ENCODE measurements at regions not wholly inside any gene's neighbourhood (a gene's known extent, or its start where the extent isn't known, plus 50 kb on each side); places are given as distances from the start of the nearest gene placed in this dataset.

DNA sequence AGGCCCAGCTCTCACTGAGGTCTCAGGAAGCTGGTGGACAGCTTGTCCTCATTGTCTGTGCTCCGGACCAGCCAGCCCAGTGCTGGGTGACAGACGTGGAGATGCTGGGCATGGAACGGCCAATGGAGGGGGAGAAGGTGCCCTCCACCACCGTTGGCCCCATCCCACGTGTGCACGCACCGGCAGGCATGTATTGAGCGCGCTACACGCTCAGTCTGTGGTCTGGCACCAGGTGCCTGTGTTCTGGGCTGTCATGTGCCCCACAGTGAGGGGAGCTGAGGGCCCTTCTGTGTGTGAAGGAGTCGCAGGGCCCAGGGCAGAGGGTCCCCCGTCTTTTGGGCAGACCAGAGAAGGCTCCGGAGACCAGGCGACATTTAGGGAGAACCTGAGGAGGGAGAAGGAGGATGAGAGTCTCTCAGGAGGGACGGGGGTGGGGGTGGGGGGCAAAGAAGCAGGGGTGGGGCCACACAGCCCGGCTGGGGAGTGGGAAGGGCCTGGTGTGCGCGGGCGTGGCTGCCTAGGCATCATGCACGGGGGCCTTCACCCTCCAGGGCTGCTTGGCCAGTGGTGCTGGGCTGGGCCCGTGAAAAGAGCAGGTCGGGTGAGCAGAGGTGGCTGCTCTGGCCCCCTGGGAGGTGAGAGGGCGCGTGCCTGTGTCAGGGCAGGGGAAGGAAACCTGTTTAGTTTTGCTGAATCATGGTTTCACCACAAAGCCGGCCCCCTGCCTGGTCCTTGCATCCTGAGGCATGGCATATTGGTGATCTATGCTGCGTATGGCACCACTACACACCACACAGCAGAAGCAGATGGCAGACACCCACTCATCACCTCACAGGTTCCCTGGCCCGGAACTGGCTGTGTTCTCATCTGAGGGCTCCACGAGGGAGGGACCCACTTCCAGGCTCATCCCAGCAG lies 86.7 kb upstream of the TTC34 start:
- DNase-seq = no peak
- no peaks in the 10 kb centered on the region for H3K36me3 Mint-ChIP-seq (ENCODE audit: low read depth)
- intact Hi-C loops (cut with micrococcal nuclease) = no loop called here
- H3K27me3 Mint-ChIP-seq = no peaks in the 10 kb centered on the region
- H3K9me3 Mint-ChIP-seq = no peaks in the 10 kb centered on the region
- H3K27ac Mint-ChIP-seq = no peak overlapping the region
- H3K4me1 Mint-ChIP-seq = no peaks in the 10 kb centered on the region
- H3K4me3 Mint-ChIP-seq = no peak overlapping the region

DNA sequence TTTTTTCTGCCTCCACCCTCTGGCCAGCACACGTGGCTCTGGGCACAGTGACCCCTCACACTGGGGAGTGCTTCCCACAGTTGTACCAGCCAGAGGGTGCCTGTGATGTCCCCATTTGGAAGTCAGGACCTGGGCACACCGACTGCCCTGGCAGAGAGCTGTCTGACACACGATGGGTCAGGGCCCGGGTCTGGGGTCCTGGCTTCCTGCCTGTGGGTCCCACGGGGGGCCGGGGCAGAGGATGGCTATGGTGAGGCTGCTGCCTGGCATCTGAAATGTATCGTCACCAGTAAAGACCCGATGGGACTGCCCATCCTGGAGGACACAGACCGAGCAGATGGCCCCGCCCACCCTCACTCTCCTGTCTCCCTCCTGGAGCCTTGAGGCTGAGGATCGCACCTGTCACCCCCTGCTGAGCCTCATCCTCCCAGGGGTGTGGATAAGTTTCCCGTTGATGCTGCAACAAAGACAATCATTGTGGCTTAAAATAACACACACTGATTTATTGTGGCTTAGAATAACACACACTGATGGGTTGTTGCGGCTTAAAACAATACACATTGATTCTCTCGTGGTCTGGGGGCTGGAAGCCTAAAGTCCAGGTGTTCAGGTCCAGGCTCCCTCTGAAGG lies 88.8 kb upstream of the TTC34 start:
- intact Hi-C loops (cut with micrococcal nuclease) = no loop called here
- H3K27ac Mint-ChIP-seq = no peak overlapping the region
- H3K9me3 Mint-ChIP-seq = no peaks in the 10 kb centered on the region
- H3K27me3 Mint-ChIP-seq = no peaks in the 10 kb centered on the region
- H3K36me3 Mint-ChIP-seq (ENCODE audit: low read depth) = no peaks in the 10 kb centered on the region
- no peak overlapping the region for H3K4me3 Mint-ChIP-seq
- no peak for DNase-seq
- H3K4me1 Mint-ChIP-seq = no peaks in the 10 kb centered on the region

DNA sequence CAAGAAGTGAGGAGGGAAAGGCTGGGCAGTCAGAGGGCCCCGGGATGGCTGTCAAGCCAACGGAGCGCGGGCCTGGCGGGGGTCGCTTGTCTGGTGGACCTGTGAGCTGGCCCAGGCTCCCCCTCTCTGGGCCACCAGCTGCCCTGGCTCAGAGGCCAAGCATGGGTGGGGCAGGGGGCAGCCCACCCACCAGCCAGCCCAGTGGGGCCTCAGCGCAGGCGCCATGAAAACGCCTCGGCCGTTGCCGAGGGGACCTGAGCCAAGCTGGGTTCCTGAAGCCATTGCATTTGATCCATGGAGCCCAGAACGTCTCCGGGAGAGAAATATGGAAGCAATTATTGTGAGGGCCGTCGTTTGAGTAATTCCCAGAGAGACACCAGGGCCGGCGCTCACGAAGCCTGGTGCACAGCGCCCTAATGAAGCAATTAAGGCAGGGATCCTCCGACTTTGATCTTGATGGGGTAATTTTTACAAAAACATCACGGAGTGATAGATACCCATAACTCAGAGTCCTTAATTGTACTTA lies 90.5 kb upstream of the TTC34 start:
- Mint-ChIP-seq H3K4me1 (no peaks in the 10 kb centered on the region), H3K27me3 (no peaks in the 10 kb centered on the region), H3K36me3 (ENCODE audit: low read depth) (no peaks in the 10 kb centered on the region), H3K9me3 (peaks cover 6% of the 10 kb centered on the region), H3K4me3 (no peak overlapping the region), H3K27ac (no peak overlapping the region)
- no peak for DNase-seq
- intact Hi-C loops (cut with micrococcal nuclease) = no loop called here

DNA sequence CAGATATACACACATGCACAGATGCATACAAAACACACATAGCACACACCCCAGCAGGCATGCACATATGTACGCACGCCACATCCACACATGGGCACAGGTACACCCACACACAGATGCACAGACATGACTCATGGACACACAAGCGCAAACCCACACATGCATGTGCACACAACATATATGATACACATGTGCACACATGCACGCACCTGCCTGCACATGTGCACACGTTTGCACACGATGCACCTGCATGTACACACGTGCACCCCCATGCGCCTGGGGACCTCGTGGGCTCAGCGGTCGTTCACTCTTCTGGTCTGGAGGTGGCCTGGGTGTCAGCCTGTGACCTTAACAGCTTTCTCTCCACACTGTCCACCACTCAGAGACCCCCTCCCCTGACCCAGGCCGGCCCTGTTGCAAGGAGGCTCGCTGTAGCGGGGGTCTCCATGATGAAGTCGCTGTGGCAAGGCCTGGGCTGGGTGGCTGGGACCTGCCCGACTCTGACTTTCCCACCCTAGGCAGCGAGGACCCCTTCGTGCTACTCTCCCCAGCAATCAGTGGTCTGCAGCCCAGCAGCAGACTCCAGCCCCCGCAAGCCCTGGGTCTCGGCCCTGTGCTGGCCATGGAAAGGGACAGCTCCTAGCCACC lies 92.1 kb upstream of the TTC34 start:
- intact Hi-C loops (cut with micrococcal nuclease) = no loop called here
- H3K36me3 Mint-ChIP-seq (ENCODE audit: low read depth) = no peaks in the 10 kb centered on the region
- H3K27ac Mint-ChIP-seq = no peak overlapping the region
- no peaks in the 10 kb centered on the region for H3K27me3 Mint-ChIP-seq
- no peak overlapping the region for H3K4me3 Mint-ChIP-seq
- peaks cover 9% of the 10 kb centered on the region for H3K9me3 Mint-ChIP-seq
- DNase-seq = no peak
- no peaks in the 10 kb centered on the region for H3K4me1 Mint-ChIP-seq

DNA sequence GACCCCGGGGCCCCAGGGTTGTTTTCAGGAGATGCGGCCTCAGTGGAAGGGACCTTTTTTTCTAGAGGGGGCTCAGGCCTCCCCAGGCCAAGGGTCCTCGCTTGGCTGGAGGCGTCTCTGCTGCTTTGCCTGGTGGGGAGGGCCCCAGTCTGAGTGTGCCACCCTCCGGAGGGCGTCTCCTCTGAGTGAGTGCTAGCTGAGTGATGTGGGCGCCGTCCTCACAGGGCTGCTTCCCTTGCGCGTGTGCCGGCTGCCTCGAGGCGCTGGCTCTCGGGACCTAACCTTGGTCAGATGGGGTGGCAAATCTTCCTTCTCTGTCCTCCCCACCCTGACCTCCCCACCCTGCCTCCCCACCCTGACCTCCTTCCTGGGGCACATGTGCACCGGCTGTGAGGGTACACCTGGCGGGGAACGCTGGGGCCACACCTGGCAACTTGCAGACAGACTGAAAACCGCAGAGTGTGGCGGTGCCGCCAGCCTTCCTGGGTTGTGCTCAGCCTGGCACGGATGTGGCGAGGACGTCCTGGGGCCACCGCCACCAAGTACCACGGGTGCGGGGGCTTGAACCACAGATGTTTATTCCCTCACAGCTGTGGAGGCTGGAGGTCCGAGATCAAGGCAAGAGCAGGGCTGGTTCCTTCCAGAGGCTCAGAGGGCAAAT lies 93.0 kb upstream of the TTC34 start:
- Mint-ChIP-seq H3K4me1 (no peaks in the 10 kb centered on the region), H3K36me3 (ENCODE audit: low read depth) (no peaks in the 10 kb centered on the region), H3K27me3 (no peaks in the 10 kb centered on the region), H3K4me3 (no peak overlapping the region), H3K27ac (no peak overlapping the region), H3K9me3 (peaks cover 9% of the 10 kb centered on the region)
- no peak for DNase-seq
- intact Hi-C loops (cut with micrococcal nuclease) = no loop called here

DNA sequence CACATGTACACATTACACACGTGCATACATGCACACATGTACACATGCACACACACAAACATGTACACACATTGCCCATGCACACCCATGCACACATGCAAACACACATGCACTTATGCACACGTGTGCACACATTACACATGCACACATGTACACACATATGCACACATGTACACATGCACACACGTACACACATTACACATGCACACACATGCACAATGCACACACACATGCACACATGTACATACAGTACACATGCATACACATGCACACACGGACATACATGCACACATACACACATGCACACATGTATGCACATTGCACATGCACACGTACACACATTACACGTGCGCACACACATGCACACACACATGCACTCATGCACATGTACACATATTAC lies 95.3 kb upstream of the TTC34 start:
- no peak overlapping the region for H3K4me3 Mint-ChIP-seq
- intact Hi-C loops (cut with micrococcal nuclease) = no loop called here
- peaks cover 9% of the 10 kb centered on the region for H3K9me3 Mint-ChIP-seq
- H3K27me3 Mint-ChIP-seq = no peaks in the 10 kb centered on the region
- no peak overlapping the region for H3K27ac Mint-ChIP-seq
- no peaks in the 10 kb centered on the region for H3K36me3 Mint-ChIP-seq (ENCODE audit: low read depth)
- DNase-seq = no peak
- no peaks in the 10 kb centered on the region for H3K4me1 Mint-ChIP-seq

DNA sequence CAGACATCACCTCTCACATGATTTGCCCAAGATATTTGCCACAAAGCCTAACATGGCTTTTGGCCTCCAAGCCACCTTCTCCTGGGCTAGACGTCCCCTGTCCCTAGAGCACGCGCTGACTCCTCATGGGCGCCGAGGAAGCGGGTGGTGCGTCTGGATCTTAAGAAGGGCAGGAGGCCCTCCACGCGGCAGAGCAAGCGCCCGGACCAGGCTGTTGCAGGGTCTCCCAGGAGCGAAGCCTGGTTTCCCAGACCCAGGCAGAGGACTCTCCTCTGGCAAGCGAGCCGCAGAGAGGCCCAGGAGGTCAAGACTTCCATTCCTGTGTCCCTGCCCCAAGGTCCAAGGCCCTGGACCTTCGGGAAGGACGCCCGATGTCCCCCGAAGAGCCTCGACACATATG lies 101.7 kb upstream of the TTC34 start:
- H3K36me3 Mint-ChIP-seq (ENCODE audit: low read depth) = no peaks in the 10 kb centered on the region
- H3K4me3 Mint-ChIP-seq = no peak overlapping the region
- DNase-seq = no peak
- intact Hi-C loops (cut with micrococcal nuclease) = no loop called here
- no peaks in the 10 kb centered on the region for H3K27me3 Mint-ChIP-seq
- no peaks in the 10 kb centered on the region for H3K9me3 Mint-ChIP-seq
- no peak overlapping the region for H3K27ac Mint-ChIP-seq
- no peaks in the 10 kb centered on the region for H3K4me1 Mint-ChIP-seq

DNA sequence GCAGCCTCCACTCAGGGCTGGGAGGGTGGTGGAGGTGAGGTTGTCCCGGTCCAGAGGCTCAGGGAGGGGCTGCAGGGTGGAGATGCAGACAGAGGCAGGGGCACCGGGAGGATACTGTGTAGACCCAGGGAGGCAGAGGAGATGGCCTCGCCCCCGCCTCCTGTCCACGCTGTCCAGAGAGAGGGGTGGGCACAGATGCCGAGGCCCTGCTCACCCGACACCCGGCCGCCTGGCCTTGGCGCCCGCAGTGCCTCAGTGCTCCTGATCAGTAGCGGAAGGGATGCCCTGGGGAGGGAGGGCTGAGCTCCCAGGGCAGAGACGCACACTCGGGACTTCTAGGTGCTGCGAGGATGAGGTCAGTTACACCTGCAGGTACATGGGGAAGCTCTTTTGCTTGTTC lies 102.7 kb upstream of the TTC34 start:
- H3K4me3 Mint-ChIP-seq = no peak overlapping the region
- no peak overlapping the region for H3K27ac Mint-ChIP-seq
- no peak for DNase-seq
- intact Hi-C loops (cut with micrococcal nuclease) = no loop called here
- H3K36me3 Mint-ChIP-seq (ENCODE audit: low read depth) = no peaks in the 10 kb centered on the region
- H3K9me3 Mint-ChIP-seq = no peaks in the 10 kb centered on the region
- no peaks in the 10 kb centered on the region for H3K4me1 Mint-ChIP-seq
- H3K27me3 Mint-ChIP-seq = no peaks in the 10 kb centered on the region

DNA sequence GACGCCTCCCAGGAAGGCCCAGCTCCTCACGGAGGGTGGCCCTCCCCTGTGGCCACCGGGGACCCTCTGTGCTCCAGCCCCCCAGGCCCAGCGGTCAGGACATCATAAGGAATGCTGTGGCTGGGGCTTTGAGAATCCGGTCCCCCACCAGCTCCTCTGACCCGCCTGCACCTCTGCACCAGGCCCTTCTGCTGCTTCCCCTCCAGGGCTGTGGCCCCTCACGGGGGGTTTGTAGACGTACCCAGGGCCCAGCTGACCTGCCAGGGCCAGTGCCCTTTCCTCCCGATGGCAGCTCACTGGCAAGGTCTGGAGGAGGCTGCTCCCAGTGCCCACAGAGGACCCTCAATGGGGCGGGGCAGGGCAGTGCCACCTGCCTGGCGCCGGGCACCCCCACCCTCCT lies 103.9 kb upstream of the TTC34 start:
- no peak for DNase-seq
- no peaks in the 10 kb centered on the region for H3K36me3 Mint-ChIP-seq (ENCODE audit: low read depth)
- H3K4me1 Mint-ChIP-seq = no peaks in the 10 kb centered on the region
- intact Hi-C loops (cut with micrococcal nuclease) = no loop called here
- H3K4me3 Mint-ChIP-seq = no peak overlapping the region
- H3K27ac Mint-ChIP-seq = no peak overlapping the region
- H3K9me3 Mint-ChIP-seq = no peaks in the 10 kb centered on the region
- no peaks in the 10 kb centered on the region for H3K27me3 Mint-ChIP-seq

DNA sequence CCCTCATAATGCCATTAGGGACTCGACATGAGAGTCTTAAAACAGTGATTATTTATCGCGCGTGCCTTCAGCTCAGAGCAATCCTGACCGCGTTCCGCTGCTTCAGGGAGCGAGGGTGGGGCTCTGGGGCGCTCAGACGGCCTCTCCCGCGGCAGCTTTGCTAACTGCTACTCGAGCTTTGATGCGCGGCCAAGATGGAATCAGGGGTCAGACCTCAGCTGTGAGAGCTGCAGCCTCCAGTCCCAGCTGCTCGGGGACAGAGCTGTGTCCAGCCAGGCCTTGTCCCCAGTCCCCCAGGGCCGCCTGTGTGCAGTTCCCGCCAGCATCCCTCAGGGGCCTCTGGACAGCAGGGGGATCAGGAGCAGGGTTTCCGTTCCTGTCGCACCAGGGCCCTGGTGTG lies 104.6 kb upstream of the TTC34 start:
- Mint-ChIP-seq H3K36me3 (ENCODE audit: low read depth) (no peaks in the 10 kb centered on the region), H3K4me3 (no peak overlapping the region), H3K9me3 (no peaks in the 10 kb centered on the region), H3K27ac (no peak overlapping the region), H3K27me3 (no peaks in the 10 kb centered on the region), H3K4me1 (no peaks in the 10 kb centered on the region)
- no peak for DNase-seq
- intact Hi-C loops (cut with micrococcal nuclease) = no loop called here

DNA sequence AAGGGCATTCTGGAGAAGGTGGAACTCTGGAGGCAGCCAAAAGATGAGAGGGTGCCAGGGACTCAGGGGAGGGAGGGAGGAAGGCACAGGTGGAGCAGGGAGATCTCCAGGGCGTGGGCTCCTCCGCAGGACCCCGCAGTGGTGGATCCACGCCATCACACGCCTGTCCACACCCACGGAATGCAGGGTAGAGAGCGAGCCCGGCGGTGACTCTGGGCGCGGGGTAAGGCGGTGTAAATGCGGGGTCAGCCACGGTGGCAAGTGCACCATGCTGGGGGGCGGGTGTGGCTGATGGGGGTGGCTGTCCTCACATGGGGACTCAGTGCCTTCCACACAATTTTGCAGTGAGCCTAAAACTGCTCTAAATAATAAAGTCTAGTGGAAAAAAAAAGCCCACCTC lies 105.1 kb upstream of the TTC34 start:
- Mint-ChIP-seq H3K4me3 (no peak overlapping the region), H3K27me3 (no peaks in the 10 kb centered on the region), H3K27ac (no peak overlapping the region), H3K9me3 (no peaks in the 10 kb centered on the region), H3K36me3 (ENCODE audit: low read depth) (no peaks in the 10 kb centered on the region), H3K4me1 (no peaks in the 10 kb centered on the region)
- intact Hi-C loops (cut with micrococcal nuclease) = no loop called here
- DNase-seq = no peak

DNA sequence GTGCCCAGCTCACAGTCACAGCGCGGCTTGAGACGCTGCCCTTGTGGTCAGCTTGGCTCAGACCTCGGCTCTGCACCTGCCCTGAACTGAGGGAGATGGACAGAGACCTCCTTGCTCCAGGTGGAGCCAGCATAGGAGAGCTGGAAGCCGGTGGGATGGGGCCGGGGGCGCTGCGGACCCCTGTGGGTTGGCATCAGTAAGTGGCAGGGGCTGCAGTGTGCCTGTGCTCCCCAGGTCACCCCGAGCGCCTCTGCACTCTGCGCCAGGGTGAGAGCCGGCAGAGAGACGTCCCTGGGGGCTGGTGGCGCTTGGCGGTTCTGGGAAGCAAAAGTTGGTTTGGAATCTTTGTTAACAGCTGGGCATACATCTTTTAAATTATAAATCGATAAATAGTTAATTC lies 105.6 kb upstream of the TTC34 start:
- DNase-seq = no peak
- Mint-ChIP-seq H3K4me3 (no peak overlapping the region), H3K27me3 (no peaks in the 10 kb centered on the region), H3K4me1 (no peaks in the 10 kb centered on the region), H3K27ac (no peak overlapping the region), H3K9me3 (no peaks in the 10 kb centered on the region), H3K36me3 (ENCODE audit: low read depth) (no peaks in the 10 kb centered on the region)
- intact Hi-C loops (cut with micrococcal nuclease) = no loop called here

DNA sequence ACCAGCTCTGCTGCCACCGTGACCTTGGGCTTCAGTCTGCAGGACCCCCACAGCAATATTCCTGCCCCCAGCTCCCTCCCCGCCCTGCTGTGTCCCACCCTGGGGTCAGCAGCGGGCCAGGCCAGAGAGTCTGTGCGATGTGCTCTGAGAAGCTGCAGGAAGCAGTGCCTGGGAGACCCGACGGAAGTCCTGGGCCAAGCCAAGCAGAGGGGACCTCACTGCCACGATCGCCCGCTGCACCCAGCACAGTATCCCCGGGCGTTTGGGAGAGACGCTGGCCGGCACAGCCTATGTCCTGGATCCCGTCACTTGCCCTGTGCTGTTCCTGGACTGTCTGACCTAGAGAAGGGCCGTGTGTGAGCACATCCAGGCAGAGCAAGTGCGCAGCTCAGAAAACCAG lies 106.6 kb upstream of the TTC34 start:
- no peak overlapping the region for H3K4me3 Mint-ChIP-seq
- H3K4me1 Mint-ChIP-seq = no peaks in the 10 kb centered on the region
- no peak for DNase-seq
- no peaks in the 10 kb centered on the region for H3K9me3 Mint-ChIP-seq
- H3K27ac Mint-ChIP-seq = no peak overlapping the region
- no peaks in the 10 kb centered on the region for H3K27me3 Mint-ChIP-seq
- no peaks in the 10 kb centered on the region for H3K36me3 Mint-ChIP-seq (ENCODE audit: low read depth)
- intact Hi-C loops (cut with micrococcal nuclease) = no loop called here

DNA sequence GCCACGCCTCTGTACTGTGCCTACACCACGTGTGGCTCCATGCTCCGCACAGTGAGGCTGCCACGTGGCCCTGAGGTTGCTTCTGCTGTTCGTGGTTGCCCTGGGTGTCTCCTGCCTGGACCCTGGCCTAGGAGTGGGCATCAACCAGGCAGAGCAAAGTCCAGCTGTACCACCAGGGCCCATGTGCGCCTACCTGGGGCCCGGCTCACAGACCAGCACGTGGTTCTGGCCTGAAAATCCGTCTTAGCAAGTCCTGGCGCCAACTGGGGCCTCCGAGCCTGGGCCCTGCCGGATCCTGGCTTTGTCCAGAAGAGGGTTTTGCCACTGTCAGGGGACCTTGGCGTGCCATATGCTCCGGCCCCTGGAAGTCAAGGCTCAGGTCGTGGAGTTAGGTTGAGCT lies 107.1 kb upstream of the TTC34 start:
- DNase-seq = no peak
- Mint-ChIP-seq H3K4me3 (no peak overlapping the region), H3K9me3 (no peaks in the 10 kb centered on the region), H3K36me3 (ENCODE audit: low read depth) (no peaks in the 10 kb centered on the region), H3K4me1 (no peaks in the 10 kb centered on the region), H3K27ac (no peak overlapping the region), H3K27me3 (no peaks in the 10 kb centered on the region)
- intact Hi-C loops (cut with micrococcal nuclease) = no loop called here

Measured in activated CD4-positive, alpha-beta T cell treated with anti-CD3 and anti-CD28 coated beads, Interleukin-2, amount 10 ng/mL, durations not matched to agents 24 days and 14 days (primary cell).